T-helper 1 cell treated with Interleukin-12 subunit alpha and Interleukin-12 subunit beta and Interleukin-4 antibody, amounts not matched to agents 30 μg/mL and 1 μg/mL, for 36 hours (primary cell): ENCODE measurements at regions not wholly inside any gene's neighbourhood (a gene's known extent, or its start where the extent isn't known, plus 50 kb on each side); places are given as distances from the start of the nearest gene placed in this dataset.
"Not testable (repeated sequence)": the region's sequence is repeated elsewhere in the genome, so short reads cannot be mapped to it uniquely, and the experiment has no call there.

ENCODE experiments used
- H3K27ac Mint-ChIP-seq: one replicate; pipeline ENCODE4 v1.8.0; 2021; ENCODE audit warnings: mild to moderate bottlenecking, mixed read lengths
- H3K27me3 Mint-ChIP-seq: one replicate; pipeline ENCODE4 v1.8.0; 2021; ENCODE audit warnings: low read depth, mixed read lengths
- H3K36me3 Mint-ChIP-seq: one replicate; pipeline ENCODE4 v1.8.0; 2021; ENCODE audit warnings: low read depth, mixed read lengths
- H3K4me1 Mint-ChIP-seq: one replicate; pipeline ENCODE4 v1.8.0; 2021; ENCODE audit warnings: low read depth, mixed read lengths
- H3K4me3 Mint-ChIP-seq: one replicate; pipeline ENCODE4 v1.8.0; 2021; ENCODE audit warnings: mild to moderate bottlenecking, moderate library complexity, mixed read lengths
- H3K9me3 Mint-ChIP-seq: one replicate; pipeline ENCODE4 v1.8.0; 2021; ENCODE audit warnings: mixed read lengths

GRCh38 chr12:125841332-125841731 is 776.1 kb downstream of the AACS start:
- Mint-ChIP-seq H3K9me3 (peaks cover 6% of the 10 kb centered on the region), H3K36me3 (no peaks in the 10 kb centered on the region), H3K27me3 (no peaks in the 10 kb centered on the region), H3K4me3 (no peak overlapping the region), H3K27ac (no peak overlapping the region), H3K4me1 (no peaks in the 10 kb centered on the region)

GRCh38 chr12:125852116-125852515 is 786.9 kb downstream of the AACS start:
- Mint-ChIP-seq H3K36me3 (no peaks in the 10 kb centered on the region), H3K27me3 (no peaks in the 10 kb centered on the region), H3K4me3 (no peak overlapping the region), H3K9me3 (no peaks in the 10 kb centered on the region), H3K4me1 (no peaks in the 10 kb centered on the region), H3K27ac (no peak overlapping the region)

- H3K4me3 Mint-ChIP-seq = no peak overlapping the region
- no peaks in the 10 kb centered on the region for H3K4me1 Mint-ChIP-seq
- no peak overlapping the region for H3K27ac Mint-ChIP-seq
- no peaks in the 10 kb centered on the region for H3K36me3 Mint-ChIP-seq
- H3K27me3 Mint-ChIP-seq = no peaks in the 10 kb centered on the region
- H3K9me3 Mint-ChIP-seq = no peaks in the 10 kb centered on the region
Measured at GRCh38 chr12:125852679-125853078, 787.4 kb downstream of the AACS start.

DNA sequence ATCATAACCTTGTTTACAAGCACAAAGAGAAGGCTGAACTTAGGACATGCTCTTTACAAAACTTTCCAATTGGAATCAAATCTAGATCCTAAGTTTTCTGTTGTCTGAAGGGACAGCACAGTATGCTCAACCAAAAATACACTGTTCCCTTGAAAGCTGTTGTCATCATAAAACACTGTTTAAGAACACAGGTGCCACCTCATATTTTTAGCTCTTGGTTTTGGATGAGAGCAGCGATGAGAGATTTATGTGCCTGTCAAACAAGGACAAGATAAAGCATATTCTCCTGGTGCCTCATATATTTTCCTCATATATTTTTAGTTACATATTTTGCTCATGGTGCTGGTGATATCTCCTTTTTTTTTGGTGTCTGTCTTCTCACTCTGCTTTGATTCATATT is 788.4 kb downstream of the AACS start:
- no peaks in the 10 kb centered on the region for H3K27me3 Mint-ChIP-seq
- H3K4me1 Mint-ChIP-seq = no peaks in the 10 kb centered on the region
- H3K36me3 Mint-ChIP-seq = no peaks in the 10 kb centered on the region
- H3K4me3 Mint-ChIP-seq = no peak overlapping the region
- H3K9me3 Mint-ChIP-seq = no peaks in the 10 kb centered on the region
- no peak overlapping the region for H3K27ac Mint-ChIP-seq

- Mint-ChIP-seq H3K36me3 (no peaks in the 10 kb centered on the region), H3K27ac (no peak overlapping the region), H3K27me3 (no peaks in the 10 kb centered on the region), H3K9me3 (peaks cover 12% of the 10 kb centered on the region), H3K4me1 (no peaks in the 10 kb centered on the region), H3K4me3 (no peak overlapping the region)
Measured at GRCh38 chr12:125856366-125856765, 791.1 kb downstream of the AACS start.

- H3K4me1 Mint-ChIP-seq = no peaks in the 10 kb centered on the region
- no peaks in the 10 kb centered on the region for H3K27me3 Mint-ChIP-seq
- no peak overlapping the region for H3K27ac Mint-ChIP-seq
- peaks cover 12% of the 10 kb centered on the region for H3K9me3 Mint-ChIP-seq
- no peak overlapping the region for H3K4me3 Mint-ChIP-seq
- H3K36me3 Mint-ChIP-seq = no peaks in the 10 kb centered on the region
Measured at GRCh38 chr12:125856896-125857295, 791.7 kb downstream of the AACS start.

DNA sequence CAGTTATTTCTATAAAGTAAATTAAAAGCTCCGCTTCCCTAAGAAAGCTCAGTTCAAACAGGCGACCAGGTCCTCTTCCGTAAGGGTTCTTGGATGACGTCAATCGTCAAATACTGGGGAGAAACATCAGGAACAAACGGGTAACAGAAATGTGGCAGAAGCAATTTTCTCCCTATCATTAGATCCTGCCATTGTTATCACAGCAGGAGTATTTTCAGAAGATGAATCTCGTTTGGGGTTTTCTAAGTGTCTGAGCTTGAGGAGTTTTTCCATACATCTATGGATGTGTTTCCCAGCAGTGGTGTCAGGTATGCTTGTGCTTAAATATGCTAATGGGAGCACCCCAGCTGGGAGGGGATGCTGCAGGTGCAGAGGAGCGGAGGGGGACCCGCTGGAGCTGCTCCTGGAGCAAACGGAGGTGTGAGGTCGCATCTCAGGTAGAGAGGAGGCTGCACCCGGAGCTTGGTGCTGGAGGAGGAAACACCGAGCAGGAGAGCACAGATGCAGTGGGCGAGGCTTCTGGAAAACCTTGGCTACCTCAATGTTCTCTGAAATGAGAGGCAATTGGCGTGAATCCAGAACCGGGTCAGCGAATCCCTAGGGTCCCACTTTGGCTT is 795.5 kb downstream of the AACS start:
- no peak overlapping the region for H3K27ac Mint-ChIP-seq
- no peaks in the 10 kb centered on the region for H3K4me1 Mint-ChIP-seq
- H3K4me3 Mint-ChIP-seq = no peak overlapping the region
- peaks cover 12% of the 10 kb centered on the region for H3K9me3 Mint-ChIP-seq
- H3K27me3 Mint-ChIP-seq = no peaks in the 10 kb centered on the region
- H3K36me3 Mint-ChIP-seq = no peaks in the 10 kb centered on the region

DNA sequence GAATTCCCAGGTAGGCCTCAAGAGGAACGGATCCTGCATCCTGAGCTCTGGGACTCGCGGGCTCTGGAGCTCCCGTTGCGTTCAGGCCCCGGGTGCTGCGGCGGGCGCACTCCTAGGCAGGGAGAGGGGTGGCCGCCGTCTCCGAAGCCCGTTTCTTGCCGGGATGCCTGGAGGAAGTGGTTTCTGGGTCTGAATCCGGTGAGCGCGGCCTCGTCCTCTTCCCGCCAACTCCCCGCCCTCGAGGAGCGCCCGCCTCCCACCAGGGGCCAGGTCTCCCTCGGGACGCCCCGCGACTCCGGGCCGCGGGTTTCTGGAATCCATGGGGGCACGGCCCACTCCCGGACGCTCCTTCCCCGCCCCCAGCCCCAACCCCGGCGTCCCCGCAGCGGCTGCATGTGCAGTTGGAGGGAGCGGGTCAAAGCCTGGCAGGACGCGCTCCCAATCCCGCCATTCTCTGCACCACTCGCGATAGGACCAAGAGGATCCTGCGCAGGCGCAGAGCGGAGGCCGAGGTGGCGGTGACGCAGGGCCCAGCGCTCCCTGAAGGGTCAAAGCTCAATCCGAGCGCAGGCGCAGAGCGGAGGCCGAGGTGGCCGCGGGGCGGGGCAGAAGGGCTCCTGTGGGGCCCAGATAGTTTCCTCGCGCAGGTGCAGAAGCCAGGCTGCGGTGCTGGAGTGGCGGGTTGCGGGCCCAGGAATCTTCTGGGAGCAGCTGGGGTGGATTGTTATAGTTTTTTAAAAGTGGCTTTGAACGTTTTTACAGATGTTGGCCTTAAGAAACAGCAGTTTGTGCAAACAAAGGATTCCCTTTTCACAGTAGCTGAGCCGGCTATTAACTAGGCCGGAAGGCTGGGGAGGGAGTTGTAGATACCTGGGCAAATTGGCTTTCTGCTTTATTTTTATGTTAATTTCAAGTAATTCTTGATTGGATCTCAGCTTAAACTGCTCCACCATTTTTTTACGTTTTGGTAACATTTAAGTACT is 796.4 kb downstream of the AACS start:
- Mint-ChIP-seq H3K27ac (no peak overlapping the region), H3K9me3 (peaks cover 16% of the 10 kb centered on the region), H3K4me1 (no peaks in the 10 kb centered on the region), H3K36me3 (no peaks in the 10 kb centered on the region), H3K4me3 (no peak overlapping the region), H3K27me3 (no peaks in the 10 kb centered on the region)

GRCh38 chr12:125865236-125865635 is 800.0 kb downstream of the AACS start:
- H3K4me3 Mint-ChIP-seq, H3K27me3 Mint-ChIP-seq, H3K4me1 Mint-ChIP-seq, H3K27ac Mint-ChIP-seq, H3K36me3 Mint-ChIP-seq: not testable (repeated sequence)
- H3K9me3 Mint-ChIP-seq = peaks cover 12% of the 10 kb centered on the region

- H3K4me3 Mint-ChIP-seq = no peak overlapping the region
- no peaks in the 10 kb centered on the region for H3K27me3 Mint-ChIP-seq
- H3K4me1 Mint-ChIP-seq = no peaks in the 10 kb centered on the region
- H3K27ac Mint-ChIP-seq = no peak overlapping the region
- no peaks in the 10 kb centered on the region for H3K36me3 Mint-ChIP-seq
- peaks cover 4% of the 10 kb centered on the region for H3K9me3 Mint-ChIP-seq
Measured at GRCh38 chr12:125871811-125872594, 806.8 kb downstream of the AACS start.

- H3K4me3 Mint-ChIP-seq = no peak overlapping the region
- no peaks in the 10 kb centered on the region for H3K27me3 Mint-ChIP-seq
- peaks cover 4% of the 10 kb centered on the region for H3K9me3 Mint-ChIP-seq
- H3K27ac Mint-ChIP-seq = no peak overlapping the region
- no peaks in the 10 kb centered on the region for H3K4me1 Mint-ChIP-seq
- H3K36me3 Mint-ChIP-seq = no peaks in the 10 kb centered on the region
Measured at GRCh38 chr12:125873016-125873415, 807.8 kb downstream of the AACS start.

GRCh38 chr12:125878483-125878882 is 813.2 kb downstream of the AACS start:
- H3K4me1 Mint-ChIP-seq = no peaks in the 10 kb centered on the region
- no peaks in the 10 kb centered on the region for H3K27me3 Mint-ChIP-seq
- H3K27ac Mint-ChIP-seq = no peak overlapping the region
- no peaks in the 10 kb centered on the region for H3K36me3 Mint-ChIP-seq
- peaks cover 4% of the 10 kb centered on the region for H3K9me3 Mint-ChIP-seq
- no peak overlapping the region for H3K4me3 Mint-ChIP-seq

DNA sequence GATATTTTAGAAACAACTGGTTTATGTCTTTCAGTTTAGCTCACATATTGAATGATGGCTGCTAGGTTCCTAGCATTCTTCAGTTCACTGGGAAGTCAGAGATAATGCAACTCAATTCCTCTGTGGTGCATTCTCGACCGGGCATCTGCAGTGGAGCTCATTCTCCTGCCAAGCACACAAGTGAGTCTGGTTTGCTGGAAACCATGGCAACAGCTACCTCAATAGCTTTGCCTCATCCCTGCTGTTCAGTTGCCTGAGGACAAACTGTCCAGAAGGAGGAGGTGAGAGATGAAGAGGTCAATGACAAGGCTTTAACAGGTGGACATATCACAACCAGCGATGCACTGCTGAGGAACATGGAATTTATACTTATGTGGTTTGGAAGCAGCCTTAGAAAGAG is 816.9 kb downstream of the AACS start:
- H3K9me3 Mint-ChIP-seq = no peaks in the 10 kb centered on the region

DNA sequence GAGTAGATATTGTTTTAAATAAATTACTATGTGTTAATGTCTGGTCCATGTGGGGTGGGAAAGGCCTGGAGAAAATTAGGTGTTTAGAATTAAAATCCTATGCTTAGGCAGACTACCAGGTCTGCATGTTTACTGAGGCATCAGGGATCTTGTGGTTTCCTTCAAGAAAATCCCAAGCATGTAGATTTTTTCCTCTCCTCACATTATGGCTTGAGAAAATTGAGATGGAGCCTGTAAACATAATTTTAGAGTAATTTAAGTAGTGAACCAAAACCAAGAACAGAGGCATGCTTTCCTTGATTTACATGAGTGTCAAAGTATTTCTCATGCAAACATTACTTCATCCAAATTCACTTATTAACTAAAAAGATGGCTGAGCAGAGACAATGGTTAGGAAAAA is 823.7 kb downstream of the AACS start:
- H3K27ac Mint-ChIP-seq = no peak overlapping the region
- H3K4me3 Mint-ChIP-seq = no peak overlapping the region
- H3K27me3 Mint-ChIP-seq = no peaks in the 10 kb centered on the region
- peaks cover 4% of the 10 kb centered on the region for H3K9me3 Mint-ChIP-seq
- no peaks in the 10 kb centered on the region for H3K36me3 Mint-ChIP-seq
- no peaks in the 10 kb centered on the region for H3K4me1 Mint-ChIP-seq

More for the DNA sequence above, 816.9 kb downstream of the AACS start:
- H3K36me3 Mint-ChIP-seq = no peaks in the 10 kb centered on the region
- H3K4me1 Mint-ChIP-seq = no peaks in the 10 kb centered on the region
- no peaks in the 10 kb centered on the region for H3K27me3 Mint-ChIP-seq
- H3K27ac Mint-ChIP-seq = no peak overlapping the region
- H3K4me3 Mint-ChIP-seq = no peak overlapping the region
